Stimulated activated CD4-positive, alpha-beta T cell treated with anti-CD3 and anti-CD28 coated beads, Interleukin-12 subunit alpha, Interleukin-12 subunit beta, amount 100 ng/mL, for 48 hours (primary cell): ENCODE measurements at regions not wholly inside any gene's neighbourhood (a gene's known extent, or its start where the extent isn't known, plus 50 kb on each side); places are given as distances from the start of the nearest gene placed in this dataset.

Experiments used
- DNase-seq, 3 donors: peaks; one replicate each; pipeline ENCODE4 v3.0.0-alpha.2; 2020; ENCODE audit warnings: low read depth in 2 of 3, low spot score in 1 of 3

DNA sequence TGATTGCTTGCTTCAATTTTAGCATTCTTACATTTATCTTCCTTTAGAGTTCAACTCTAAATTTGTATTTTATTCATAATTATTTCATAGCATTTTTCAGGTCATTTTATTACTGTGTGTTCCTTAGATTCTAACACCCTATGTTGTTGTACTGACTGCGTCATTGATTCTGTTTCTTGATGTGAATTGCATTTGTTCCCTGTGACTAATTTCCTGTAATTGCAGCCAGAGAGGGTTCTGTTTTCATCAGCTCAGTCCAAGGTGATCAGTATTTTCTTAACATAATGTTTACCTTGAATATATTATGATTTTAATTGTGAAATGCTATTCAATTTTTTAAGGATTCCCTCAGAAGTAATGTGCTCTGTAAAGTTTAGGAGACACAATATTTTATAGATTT lies 970.2 kb upstream of the PIK3C3 start:
- no peak for DNase-seq

DNA sequence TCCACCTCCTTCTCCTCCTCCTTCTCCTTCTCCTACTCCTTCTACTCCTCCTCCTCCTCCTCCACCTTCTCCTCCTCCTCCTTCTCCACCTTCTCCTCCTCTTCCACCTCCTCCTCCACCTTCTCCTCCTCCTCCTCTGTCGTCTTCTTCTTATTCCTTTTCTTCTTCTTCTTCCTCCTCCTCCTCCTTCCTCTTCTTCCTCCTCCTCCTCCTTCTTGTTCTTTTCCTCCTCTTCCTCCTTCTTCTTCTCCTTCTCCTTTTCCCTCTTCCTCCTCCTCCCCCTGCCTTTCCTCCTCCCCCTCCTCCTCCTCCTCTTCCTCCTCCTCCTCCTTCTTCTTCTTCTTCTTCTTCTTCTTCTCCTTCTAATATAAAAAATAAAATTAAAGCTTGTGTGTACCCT lies 971.2 kb upstream of the PIK3C3 start:
- DNase-seq = no peak

DNA sequence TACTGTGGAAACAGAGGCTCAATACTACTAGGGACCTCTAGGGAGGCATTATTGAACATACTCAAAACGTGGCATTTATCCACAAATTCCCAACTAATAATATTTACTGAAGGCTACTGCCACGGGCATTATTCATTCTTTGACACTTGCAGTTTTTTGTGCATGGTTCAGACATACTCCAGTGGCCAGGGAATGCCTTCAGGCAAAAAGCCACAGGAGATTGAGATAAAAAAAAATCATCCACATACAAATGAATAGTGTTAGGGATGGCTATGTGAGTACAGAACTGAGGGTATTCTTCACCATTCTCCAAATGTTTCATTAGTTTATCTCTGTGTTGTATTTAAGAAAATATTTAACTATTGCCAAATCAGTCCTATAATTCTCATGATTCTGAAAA lies 974.9 kb upstream of the PIK3C3 start:
- DNase-seq = no peak

DNA sequence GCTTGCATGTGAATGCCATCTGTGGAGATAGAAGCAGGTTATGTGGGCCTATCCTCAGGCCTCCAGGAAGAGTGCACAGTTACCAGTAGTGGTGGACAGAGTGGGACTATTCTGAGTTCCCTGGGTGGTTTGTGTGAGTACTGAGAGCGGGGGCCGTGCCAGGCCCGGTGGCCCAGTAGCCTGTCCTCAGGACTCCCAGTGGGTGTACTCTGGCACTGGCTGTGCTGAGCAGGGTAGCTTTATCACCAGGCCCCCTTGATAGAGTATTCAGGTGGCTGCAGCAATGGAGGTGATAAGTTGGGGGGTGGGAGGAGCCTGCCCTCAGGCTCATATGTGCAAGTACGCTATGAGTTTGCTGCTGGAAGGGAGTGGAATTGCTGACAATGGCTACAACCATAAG lies 979.0 kb upstream of the PIK3C3 start:
- no peak for DNase-seq

DNA sequence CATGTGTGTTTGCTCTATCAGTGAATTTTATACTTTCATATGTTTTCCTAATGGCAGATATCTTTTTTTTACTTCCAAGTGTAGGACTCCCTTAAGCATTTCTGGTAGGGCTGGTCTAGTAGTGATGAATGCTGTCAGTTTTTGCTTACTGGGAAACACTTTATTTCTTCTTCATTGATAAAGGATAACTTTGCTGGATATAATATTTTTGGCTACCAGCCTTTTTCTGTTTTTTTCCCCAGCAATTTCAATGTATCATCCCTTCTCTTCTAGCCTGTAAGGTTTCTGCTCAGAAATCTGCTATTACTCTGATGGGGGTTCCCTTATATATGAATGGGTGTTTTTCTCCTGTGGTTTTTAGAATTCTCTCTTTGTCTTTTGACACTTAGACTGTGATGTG lies 980.6 kb upstream of the PIK3C3 start:
- no peak for DNase-seq

DNA sequence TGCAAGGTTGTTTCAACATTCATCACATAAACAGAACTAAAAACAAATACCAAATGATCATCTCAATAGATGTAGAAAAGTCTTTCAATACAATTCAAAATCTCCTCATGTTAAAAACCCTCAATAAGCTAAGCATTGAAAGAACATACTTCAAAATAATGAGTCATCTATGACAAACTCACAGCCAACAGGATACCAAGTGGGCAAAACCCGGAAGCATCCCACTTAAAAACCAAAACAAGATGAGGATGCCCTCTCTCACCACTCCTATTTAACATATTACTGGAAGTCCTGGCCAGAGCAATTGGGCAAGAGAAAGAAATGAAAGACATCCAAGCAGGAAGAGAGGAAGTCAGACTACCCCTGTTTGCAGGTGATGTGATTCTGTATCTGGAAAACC lies 992.2 kb upstream of the PIK3C3 start:
- DNase-seq = no peak

DNA sequence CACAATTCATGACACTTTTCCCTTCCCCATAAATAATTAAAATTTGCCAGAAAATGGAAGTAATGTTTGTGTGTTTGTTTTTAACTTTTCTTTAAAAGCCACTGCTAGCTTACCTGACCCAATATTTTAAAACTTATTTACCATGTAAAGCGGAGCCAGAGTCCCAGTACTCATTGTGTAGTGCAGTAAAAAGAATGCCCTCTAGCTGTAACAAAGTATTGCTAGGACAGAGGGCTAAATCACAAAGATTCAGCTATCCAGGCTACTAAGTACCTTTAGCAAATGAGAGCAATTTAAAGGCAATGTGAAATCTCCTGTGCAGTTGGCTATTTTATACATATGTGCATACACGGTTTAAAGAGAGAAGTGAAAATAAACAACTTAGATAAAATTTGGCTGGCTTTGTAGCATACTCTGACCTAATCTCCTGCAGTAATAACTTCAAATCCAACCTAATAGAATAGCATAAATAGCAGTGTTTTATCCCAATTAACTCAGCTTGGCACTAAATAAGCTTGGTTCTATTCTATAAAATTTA lies 997.4 kb upstream of the PIK3C3 start:
- no peak for DNase-seq

DNA sequence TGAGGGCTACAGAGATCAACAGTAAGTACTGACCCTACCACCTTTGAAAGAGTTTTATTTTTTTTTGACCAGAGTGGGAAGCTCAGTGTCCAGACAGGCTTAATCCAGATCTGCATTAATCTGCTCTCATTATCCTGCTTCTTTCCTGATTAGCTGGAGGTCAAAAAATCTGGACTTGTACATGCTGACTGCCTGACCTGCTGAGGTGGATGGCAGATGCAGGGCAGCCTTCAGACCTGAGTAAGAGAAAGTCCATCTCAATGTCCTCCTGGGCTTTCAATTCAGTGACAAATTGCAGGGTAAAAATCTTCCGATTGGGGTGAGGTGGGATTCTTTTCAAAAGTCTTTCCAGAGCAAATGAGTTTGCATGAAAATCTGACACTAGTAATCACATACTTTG lies 998.8 kb upstream of the PIK3C3 start:
- DNase-seq = no peak

DNA sequence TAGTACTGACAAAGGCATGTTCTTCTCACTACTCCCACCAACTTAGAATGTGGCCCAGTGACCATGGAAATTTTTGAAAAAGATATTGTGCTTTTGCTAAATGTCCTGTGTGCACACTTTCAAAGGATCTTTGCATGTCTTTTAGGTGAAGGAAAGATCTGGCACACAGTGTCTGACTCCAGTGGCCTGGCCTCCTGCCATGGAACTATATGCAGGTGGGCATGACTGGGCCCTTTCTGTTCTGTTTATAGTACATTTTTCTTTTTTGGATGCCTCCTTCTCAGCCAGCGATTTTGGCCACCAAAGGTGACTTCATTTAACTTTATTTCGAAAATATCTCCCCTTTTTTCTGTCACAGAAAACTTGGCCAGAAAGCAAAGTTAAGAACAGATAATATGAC lies 999.7 kb upstream of the PIK3C3 start:
- DNase-seq = no peak

DNA sequence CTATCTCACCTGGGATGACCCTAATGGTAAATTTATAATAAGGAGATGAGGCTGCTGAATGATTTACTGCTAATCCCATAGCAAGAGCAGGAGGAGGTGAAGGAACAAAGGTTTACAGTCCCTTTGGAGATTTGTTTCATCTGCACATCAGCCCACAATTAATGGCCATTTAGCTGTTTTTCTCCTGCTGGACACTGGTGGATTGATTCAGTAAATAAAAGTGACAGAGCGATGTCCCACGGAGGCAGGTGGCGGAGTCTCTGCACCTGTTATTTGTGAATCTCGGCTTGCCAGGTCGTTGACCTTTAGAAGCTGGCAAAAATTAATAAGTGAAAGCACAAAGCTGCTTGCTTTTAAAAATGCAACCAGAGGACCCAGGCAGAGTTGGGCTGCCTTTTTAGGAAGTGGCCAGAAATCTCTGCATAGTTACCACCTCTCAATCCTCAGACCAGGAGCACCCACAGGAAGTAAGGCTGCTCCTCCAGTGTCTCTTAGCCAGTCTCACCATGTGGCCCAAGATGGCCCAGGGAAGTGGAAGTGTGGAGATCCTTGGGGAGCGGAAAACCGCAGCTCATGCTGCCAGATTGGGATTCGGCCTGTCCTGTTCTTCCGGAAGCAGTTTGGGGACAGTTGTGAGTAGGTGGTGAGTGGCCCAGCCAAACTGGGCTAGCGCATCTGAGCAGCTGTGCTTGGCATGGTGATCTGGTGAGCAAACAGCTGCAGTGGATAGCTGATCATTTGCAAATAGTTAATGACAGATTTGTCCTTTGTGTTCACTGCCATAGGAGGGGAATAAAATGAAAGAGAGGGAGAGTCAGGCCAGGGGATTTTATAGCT lies 1005.7 kb upstream of the PIK3C3 start:
- DNase-seq = no peak

DNA sequence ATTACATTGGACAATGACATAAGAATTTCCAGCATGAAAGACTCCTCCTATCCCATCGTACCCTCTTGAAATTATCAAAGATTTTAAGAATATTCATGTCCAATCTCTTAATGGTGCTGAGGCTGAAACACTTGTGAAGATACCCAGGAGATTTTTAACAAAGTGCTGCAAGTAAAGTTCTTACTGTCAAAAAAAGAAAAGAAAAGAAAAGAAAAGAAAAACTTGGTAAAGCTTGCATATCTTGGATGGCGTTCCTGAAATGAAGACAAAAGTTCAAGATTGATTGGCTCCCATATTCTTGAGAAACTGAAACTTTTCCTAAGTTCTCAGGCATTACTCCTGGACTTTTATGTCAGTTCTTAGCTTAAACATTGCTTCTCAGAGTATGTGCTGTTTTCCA lies 1010.5 kb upstream of the PIK3C3 start:
- no peak for DNase-seq

DNA sequence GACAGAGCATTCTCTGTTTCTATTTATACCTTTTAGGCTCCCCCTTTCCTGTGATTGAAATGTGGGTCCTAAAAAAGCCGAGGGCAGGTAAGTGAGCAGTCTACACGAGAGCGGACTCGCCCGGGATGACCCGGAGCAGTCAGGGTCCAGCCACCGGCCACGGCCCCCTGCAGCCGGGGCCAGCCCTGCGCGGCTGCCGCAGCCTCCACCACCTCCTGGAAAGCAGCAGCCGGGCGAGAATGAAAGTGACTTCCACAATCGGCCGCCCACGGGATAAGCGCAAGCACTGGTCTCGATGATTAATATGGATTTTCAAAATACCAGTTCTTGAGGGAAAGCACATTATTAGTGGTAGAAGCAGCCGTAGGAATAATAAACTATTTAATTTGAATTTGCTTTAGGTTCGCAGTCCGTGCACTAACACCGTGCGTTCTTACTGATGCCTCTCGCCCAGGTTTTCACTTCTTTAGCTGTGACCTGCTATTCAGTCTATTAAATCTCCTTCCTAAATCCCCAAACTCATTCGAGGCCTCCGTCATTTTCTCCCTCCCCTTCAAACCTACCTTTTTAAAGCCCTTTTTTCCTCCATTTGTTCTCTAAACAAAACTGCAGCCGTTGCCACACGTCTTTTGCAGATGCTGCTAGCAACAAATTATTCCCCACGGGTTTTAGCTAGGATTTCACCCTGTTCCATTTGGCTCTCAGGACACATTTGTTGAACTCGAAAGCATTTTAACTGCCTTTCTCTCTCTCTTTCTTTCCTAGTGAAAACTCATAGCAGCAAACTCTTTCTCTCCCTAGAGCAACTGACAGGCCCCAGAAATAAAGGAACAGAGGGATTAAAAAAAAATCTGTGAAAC lies 1015.1 kb upstream of the PIK3C3 start:
- no peak for DNase-seq

DNA sequence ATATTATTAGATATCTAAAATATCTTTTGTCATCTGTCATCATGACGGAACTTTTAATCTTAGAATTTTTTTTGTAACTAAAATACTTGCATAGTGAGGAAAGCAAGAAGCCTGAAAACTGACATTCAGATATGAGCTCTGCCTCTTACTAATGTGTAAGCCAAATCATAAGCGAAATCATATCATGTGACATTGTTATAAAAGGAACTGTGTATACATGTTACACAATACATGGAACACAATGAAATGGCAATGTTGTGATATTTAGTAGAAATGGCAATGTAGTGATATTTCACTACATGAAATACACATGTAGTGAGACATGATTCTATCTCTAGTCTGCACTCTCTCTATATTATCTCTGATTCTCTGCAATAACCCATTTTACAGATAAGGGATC lies 1016.4 kb upstream of the PIK3C3 start:
- no peak for DNase-seq

DNA sequence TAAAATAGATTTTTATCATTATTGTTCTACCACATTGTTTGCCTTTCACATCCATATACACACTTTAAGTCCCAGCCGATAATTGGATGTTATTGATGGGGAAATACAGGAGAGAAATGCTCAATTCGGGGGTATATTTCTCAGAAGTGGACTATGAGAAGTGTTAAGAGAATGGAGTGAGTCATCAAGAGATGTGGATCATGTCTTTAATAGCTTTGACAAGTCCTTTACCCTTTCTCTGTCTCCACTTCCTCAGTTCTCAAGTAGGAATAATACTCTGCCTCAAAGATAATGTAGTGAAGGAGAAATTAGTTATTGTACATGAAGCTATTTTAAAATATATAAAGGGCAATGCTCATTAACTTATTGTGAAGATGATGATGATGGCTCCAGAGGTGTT lies 1017.6 kb upstream of the PIK3C3 start:
- DNase-seq = no peak

DNA sequence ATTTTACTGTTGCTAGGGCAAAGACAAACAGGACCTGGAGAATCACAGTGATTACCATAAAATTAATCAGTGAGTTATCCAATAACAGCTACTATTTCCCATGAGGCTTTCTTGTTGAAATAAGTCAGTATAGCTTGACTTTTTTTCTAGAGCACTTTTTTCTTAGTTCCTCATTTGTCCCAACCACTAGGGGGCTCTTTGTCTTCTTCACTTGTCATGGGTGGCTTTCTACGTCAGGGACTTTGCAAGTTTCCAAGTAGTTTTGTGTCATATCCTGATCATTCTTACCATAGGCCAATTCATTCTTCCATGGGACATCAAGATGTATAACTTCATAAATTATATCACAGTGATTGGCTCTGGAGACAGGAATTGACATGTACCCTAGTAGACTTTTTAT lies 1019.6 kb upstream of the PIK3C3 start:
- no peak for DNase-seq

DNA sequence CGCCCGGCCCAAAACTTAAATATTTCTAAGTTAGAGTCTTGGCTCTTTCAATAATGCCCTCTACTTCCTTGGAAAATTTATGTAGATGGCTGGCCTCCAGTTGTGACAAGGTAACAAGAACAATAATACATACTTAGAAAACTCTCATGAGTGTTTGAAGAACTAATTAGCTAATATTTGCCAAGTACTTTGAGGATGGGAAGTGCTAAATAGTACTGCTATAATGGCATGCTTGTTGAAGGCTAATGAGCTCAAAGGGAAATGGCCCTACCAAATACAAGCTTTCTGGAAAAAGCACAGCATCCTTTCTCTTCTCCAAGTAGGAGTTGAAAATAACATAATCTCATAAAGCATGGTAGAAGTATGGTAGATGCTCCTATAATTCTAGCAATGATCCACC lies 1022.2 kb upstream of the PIK3C3 start:
- no peak for DNase-seq

DNA sequence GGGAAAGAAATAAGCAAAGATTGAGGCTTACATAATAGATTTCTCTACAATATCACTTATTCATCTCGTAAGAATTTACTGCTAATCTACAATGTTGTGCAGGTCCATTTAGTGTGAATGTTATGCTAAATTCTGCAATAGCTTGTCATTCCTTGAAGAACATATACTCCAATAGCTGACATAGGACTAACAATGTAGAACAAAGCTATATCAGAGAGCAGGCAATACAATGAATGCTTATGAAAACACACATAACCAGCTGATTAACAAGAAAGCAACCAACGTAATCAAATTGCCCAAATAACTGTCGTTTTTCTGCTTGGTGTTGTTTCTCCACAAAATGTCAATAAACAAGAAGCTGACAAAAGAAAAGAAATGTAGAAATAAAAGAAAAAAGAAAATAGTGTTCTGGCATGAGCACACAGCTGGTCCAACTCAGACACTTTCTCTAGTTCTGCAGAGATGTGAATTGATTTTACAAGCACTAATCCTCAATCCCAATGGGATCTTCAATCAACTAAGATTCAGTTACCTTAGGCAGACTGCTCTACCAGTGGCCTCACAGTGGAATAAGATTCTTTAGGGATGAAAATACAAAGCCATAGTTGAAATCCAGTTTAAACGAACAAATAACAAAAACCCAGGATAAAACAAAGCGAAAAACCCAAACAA lies 1024.7 kb upstream of the PIK3C3 start:
- DNase-seq = no peak

DNA sequence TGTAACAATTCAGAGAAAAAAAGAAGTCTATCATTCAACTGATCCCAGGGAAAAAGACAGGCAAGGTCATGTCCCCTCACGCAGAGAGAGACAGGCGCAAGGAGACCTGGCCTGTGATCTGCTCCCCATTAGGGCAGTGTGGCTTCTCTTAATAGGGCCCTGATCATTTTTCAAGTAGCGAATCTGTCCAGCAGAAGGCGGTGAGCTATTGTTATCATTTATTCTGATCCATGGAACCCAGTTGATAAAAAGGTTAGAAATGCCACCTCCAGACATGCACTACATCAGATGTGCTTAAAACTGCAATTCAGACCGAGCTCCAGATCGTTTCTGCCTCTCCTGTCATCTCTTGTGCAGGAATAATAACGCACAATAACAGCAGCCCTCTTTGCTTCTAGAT lies 1025.6 kb upstream of the PIK3C3 start:
- no peak for DNase-seq

DNA sequence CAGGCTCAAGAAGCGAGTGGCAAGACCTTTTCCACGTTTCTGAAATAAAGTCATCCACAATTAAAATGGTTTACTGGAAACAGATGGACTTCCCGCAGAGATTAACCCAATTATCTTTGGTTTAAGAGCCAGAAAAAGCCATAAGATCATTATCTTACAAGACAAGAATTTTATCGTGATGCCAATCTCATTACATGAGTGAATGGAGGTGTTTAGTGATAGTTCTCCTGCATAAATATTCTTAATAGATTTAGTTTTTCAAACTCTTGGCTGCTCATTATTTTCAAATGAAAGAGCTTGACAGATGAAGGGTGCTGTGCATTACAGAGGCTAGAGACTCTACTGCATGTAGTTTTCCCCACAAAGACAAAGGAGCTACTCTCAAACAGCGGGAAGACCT lies 1028.4 kb upstream of the PIK3C3 start:
- DNase-seq = no peak

DNA sequence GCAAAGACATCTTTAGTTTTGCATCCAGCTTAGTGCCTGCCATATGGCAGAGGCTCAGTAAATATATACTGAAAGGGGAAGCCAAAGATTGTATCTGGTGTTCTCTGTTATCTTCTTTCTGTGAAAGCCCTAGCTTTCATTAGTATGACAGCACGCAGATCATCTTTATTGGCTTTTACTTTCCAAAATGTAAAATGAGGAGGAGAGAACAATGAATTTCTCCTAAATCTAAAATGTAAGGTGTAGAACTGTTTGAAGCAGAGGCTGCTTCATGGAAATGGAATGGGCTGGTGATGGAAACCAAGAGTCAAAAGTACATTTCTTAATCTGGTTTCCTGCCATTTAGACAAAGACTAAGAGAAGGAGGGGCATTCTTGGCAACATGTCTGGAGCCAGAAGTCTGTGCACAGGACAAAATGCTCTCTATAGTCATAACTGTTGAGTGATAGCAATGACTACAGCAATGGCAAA lies 1029.9 kb upstream of the PIK3C3 start:
- no peak for DNase-seq

DNA sequence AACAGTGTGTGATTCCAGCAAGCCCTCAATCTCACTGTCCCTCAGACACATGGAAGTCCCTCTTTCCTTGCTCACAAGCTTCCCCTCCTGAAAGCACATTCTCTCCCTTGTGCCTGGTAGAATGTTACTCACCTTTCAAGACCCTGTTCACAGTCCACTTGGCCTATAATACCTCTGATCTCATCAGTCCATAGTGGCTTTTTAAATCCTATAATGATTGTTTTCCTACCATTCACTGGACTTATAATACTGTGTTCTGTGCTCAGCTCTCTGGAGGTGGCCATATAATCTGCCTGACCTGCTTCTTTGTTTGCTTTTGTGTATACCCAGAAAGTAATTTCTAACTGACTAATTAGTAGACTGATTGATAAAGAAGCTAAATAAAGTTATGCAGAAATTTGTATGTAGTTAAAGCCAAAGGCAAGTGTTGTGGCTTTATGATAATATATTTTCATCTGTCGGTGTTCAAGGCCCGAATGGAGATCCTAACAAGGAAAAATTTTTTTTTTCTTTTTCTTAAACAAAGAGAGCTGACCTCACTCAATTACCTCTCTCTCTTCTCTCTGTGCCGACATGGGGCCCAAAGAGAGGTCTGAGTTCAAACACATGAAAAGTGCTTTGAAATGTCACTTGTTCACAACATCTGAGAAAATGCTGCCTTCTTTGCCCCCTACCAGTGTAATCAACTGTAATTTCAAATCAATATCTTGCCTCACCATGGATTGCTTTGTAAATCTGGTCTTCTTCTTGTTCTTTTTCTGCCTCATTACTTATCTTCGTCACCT lies 1033.0 kb upstream of the PIK3C3 start:
- no peak for DNase-seq
